Activated CD4-positive, alpha-beta T cell treated with anti-CD3 and anti-CD28 coated beads, Interleukin-2, Interleukin-4, amounts not matched to agents 100 ng/mL and 50 ng/mL, durations not matched to agents 16 hours and 8 hours (primary cell): ENCODE measurements at regions not wholly inside any gene's neighbourhood (a gene's known extent, or its start where the extent isn't known, plus 50 kb on each side); places are given as distances from the start of the nearest gene placed in this dataset.

Experiments used
- DNase-seq: peaks from one replicate; pipeline ENCODE4 v3.0.0-alpha.2; 2020; ENCODE audit warnings: low spot score

DNA sequence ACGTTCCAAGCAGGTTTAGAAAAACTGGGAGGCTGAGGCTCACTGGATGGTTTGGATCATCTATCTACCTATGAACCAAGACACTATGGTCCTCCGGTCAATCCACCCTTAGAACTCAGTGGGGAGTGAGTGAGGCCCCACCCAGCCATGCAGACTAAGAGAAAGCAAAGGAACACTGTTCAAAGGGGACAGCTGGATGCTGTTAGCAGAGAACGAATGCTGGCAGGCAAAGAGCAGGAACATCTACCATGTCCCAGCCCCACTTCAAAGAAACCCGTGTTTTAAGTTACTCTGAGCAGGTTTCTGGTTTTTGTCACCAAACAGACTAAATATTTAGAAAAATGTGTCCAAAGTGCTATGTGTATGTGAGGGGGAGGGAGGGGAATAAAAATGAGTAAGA is 183.4 kb upstream of the XYLT1 start:
- DNase-seq = no peak

DNA sequence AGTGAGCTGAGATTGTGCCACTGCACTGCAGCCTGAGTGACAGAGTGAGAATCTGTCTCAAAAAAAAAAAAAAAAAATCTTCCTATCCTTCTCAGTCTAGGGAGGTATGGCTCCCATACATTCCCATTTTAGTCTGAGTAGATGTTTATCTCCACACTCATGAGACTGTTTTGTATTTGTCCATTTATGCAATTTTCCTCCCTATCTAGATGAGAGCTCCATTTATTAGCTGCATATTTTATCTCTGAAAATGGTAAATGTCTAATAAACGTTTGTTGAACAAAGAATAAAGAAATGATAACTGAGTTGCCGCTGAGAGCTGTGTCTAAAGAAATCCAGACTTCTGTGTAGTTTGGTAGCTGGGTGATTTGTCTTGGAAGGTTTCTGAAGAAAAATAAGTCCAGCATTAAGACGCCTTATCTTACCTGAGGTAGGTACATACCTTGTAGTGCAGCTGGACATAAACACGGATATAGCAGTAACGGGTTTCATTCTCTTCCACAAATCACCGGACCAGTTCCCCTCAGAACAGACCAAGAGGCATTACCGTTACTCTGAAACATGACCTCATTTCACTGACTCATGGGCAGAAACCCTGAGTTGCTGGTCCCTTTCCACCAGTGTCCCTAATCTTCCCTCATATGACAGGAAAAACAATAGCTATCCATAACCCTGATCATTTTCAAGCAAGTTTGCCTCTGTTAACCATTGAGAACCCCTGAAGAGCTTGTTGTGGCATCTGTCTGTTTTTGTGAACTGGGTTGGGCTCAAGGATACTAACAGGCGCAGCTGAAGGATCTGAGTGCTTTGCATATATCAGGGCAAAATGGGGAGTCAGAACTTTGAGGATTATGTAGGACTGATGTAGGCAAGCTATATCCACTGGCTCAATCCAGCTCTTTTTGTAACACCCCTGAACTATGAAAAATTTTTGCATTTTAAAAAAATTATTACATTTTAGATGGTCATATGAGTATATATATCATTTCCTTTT is 177.4 kb upstream of the XYLT1 start:
- no peak for DNase-seq

DNA sequence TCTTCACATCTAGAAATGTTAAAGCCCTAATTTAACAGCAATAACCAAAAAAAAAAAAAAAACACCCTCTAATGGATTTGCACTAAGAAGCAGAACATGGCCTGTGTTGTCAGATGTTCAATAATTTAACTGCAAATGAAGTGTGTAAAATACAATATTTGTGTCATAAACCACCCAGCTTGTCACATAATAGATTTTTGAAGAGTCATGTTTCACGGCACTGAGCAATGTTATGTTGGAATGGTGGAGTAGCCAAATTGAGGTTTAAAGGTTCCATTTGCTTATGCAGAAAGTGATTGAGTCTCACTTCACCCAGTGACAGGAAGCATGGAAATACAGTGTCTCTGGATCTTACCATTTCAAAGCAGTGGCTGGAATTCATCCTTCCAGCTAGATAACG is 173.2 kb upstream of the XYLT1 start:
- no peak for DNase-seq

DNA sequence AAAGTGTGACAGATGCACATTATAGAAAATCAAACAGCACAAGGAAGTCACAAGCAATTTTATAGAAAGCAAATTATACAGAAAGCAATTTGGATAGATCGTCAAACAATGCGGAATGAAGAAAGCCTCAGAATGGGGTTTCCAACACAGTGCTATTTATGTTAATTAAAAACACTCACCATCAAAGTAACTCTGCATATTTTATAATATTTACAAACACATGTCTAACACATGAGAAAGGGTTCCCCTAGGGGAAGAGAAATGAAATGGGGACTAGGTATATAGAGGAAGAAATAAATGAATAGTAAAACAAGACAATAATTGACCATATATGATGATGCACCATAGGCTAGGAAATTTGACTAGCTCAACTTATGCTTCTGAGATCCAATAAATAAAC is 171.2 kb upstream of the XYLT1 start:
- DNase-seq = no peak

- DNase-seq = no peak
Observed at GRCh38 chr16:17638134-17638533, 167.4 kb upstream of the XYLT1 start.

- DNase-seq = no peak
Observed at GRCh38 chr16:17635183-17635582, 164.4 kb upstream of the XYLT1 start.

DNA sequence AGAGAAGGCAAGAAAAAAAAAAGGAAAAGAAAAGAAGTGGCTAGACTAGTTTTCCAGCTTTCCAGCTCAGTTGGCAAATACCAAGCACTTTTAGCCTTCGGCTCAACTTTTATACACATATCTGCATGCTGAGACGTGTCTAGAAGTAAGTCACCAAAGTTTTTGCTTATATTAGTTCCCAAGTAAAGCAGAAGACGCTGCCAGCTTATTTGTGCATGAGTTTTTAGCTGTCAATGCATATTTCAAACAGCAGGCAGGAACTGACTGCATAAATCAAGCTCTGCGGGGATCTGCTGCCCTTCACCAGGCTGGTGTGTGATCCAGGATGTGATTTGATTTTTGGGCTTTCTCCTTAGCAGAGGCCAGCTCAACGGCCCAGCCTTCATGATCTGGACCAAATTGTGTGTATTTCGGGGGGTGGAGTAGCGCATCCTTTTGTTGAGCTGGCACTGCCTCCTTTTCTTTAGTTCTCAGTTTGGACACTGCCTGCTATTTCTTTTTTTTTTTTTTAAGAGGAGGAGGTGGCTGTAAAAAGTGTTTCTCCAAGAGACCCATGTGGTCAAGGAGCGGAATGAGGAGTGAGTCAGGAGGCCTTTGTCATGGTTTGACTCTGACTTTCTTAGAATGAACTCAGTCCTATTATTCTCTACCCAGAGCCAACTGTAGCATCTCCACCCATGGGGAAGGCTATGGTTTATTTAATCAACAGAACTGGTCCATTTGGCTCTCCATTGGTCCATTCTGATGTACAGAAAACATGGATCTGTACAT is 162.6 kb upstream of the XYLT1 start:
- DNase-seq = no peak

GRCh38 chr16:17632667-17633066 is 161.9 kb upstream of the XYLT1 start:
- no peak for DNase-seq

GRCh38 chr16:17629936-17630335 is 159.2 kb upstream of the XYLT1 start:
- no peak for DNase-seq

DNA sequence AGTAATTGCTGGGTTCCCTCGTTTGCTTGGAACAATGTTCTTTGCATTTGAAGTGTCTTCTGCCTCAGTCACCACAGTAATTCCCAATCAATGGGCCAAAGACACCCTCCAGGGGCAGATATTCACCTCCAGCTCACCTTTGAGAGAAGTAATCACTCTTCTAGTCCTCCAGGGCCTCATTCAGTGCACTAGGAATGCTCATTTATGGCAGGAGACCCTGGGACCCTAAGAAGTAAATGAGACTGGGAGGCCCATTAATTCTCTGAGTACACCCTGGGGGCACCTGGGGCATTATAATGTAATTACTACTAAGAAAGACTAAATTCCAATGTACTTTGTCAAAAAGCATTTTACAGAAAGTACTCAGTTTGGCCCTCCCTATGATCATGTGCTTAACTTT is 158.2 kb upstream of the XYLT1 start:
- DNase-seq = no peak

DNA sequence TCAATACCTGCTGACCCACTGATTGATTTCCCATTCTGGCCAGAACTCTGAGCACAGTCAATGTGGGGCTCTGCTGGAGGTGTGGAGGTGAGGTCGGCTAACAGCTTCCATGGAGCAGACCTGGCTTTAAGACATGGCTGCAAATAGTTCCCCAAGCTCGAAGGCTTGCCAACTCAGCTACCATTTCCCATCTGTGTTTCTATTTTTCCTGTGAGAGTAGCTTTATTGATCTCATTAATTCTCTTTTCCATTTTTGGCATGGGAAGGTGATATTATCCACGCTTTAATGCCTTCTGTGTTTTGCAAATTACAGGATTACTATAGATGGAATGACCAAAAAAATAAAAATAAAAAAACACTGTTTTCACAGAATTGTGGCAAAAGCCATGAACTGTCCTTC is 151.6 kb upstream of the XYLT1 start:
- DNase-seq = no peak

DNA sequence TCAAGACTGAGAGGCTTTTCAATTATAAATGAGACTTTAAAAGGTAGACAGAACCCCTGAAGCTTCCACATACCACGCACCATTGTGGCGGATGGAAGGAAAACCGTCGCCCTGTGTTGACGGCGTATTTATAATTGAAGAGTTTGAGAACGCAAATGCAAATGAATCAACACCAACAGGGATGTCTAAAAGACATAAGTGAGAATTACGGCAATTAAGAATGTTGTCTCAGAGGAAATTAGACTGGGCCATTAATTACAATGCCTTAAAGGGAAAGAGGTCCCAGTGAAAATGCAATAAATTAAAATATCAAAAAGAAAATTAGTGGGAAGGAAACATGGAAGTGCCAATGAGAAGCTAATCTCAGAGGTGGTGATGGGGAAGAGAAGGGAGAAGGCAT is 148.5 kb upstream of the XYLT1 start:
- no peak for DNase-seq

DNA sequence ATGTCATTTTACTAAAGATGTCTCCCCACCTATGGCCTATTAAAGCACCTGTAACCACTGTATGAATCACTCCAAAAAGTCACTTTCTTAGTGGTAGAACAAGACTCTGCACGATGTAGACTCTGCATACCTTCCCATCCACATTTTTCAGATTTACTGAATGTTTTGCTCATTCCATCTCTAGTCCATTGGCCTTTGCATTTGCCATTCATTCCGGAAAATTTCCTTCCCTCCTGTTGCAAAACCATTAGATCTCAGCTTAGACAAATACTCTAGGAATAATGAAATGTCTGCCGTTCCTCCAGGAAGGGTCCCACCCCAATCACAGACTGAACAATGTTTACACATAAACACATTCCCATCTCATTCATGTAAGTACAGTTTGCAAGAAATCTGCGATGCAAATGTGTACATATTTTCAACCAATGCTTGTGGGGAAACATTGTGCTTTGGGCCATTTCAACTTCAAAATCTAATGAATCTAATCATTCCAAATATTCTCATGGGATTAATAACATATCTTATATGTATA is 146.3 kb upstream of the XYLT1 start:
- DNase-seq = no peak

DNA sequence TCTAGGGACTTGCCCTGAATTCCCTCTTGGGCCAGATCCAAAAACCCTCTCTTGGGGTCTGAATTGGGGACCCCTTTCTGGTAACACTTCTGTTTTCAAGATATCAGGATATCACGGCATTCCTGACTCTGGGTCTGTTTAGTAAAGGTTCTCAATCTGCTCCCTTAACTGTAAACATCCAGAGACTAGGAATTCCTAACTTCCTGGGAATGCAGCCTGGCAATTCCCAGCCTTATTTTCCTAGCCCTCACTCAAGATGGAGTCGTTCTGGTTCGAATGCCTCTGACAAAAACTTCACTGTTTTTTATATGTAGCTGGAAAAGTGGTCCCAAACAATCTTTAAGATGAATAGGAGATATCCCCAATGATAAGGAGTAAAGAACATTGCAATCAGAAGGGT is 141.6 kb upstream of the XYLT1 start:
- DNase-seq = no peak

DNA sequence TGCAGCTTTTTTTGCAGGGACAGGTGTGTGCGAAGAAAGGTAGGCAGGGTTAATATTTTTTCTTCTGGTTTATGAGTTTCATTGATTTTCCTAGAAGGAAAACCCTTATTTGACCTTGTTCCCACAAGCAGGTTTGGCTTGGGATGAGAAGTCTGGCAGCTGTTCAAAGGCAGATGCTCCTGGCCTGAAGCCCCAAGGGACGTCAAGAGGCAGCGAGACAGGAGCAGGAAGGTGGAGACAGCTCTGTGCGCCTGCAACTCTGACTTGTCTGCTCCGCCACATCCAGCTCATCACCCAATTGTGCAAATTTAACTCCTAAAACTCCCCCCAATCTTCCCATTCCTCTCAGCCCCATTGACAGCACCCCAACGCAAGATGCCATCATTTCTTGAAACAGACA is 136.8 kb upstream of the XYLT1 start:
- DNase-seq = no peak

GRCh38 chr16:17607075-17607509 is 136.3 kb upstream of the XYLT1 start:
- DNase-seq = no peak

DNA sequence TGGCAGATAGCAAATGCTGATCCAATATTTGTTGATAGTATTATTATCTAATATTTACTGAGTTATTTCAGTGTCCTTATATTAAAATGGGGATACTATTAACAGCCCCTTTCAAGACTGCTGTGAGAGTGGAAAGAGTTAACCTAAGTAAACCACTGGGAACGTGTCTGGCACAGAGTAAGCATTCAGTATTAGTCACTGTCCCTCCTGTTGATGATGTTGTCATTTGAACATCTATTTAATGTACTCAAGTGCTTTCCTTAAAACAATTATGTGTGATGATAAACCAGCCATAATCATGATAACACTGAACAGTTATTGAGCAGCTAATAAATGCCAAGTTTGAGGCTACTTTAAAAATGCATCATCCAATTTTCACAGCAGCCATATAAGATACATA is 135.7 kb upstream of the XYLT1 start:
- no peak for DNase-seq

GRCh38 chr16:17605784-17606183 is 135.0 kb upstream of the XYLT1 start:
- no peak for DNase-seq

- no peak for DNase-seq
Observed at GRCh38 chr16:17603626-17604025, 132.9 kb upstream of the XYLT1 start.

- DNase-seq = no peak
Observed at GRCh38 chr16:17602678-17603077, 131.9 kb upstream of the XYLT1 start.

DNA sequence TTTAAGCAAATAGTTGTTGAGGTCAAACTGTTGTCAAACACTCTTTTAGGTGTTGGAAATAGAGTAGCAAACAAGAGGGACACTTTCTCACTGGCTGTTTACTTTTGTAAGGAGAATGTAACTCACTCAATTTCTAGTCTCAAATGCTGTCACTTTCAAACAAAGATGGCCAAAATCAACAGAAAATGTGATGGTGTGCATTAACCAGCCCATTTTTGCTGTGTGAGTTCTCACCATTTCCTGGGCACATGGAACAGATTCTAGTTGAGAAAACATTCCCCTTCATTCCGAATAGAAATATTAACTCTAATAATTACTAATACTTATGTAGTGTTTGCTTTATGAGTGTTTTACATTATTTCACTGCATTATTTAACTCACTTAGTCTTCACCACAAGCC is 128.2 kb upstream of the XYLT1 start:
- no peak for DNase-seq

- DNase-seq = peak; percentile 12
Observed at GRCh38 chr16:17591655-17592405, 121.1 kb upstream of the XYLT1 start.
